Stimulated activated CD4-positive, alpha-beta T cell treated with anti-CD3 and anti-CD28 coated beads, Interleukin-15, amount 100 ng/mL, for 48 hours (primary cell): ENCODE measurements at regions not wholly inside any gene's neighbourhood (a gene's known extent, or its start where the extent isn't known, plus 50 kb on each side); places are given as distances from the start of the nearest gene placed in this dataset.

ENCODE experiments used
- DNase-seq, 2 donors: peaks; one replicate each; pipeline ENCODE4 v3.0.0-alpha.2; 2020; ENCODE audit warnings: low read depth in 2 of 2

DNA sequence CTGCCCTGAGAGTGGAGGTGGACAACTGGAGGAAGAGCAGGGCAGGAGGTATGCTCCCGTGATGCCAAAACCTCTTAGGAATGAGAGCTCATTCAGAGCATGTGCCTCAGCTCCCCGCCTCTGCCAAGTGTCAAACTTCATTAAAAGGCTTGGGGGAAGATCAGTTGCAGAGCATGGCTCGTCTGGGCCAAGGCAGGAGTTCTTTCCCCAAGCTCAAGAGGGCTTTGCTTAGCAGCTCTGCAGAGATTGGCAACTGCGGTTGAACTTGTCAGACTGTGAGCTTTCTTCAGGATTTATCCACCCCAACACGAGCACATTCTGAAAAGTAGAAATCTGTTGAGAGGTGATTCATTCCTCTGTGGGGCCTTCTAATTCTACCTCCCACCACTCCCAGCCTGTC is 248.1 kb downstream of the HS3ST3A1 start:
- DNase-seq, result no peak

DNA sequence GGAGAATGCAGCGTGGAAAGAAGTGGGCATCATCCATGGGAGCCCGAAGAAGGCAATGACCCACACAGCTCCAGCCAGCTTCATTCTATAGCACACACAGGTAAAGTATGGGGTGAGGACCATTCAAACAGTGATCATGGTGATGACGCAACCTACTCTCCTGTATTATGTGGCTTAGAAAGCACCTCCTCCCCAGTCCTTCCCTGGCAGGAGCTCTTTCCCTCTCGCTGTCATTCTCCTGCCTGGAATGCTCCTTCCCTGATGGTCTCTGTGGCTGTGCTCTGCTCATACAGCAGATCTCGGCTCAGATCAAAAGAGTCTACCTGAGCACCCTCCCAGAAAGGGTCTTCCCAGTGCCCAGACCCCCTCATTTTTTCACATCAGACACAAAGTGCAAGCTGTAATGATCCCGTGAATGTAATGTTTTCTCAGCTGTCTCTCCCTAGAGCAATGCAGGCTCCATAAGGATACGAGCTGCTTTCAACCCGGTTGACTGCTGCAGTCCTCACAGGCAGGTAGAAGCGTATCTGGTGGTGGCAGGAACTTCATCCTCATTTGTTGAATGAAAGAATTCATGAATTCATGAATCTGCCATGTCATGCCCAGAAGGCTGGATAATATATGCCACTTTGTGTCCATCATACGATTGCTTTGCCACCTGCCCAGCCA is 248.8 kb downstream of the HS3ST3A1 start:
- no peak for DNase-seq

DNA sequence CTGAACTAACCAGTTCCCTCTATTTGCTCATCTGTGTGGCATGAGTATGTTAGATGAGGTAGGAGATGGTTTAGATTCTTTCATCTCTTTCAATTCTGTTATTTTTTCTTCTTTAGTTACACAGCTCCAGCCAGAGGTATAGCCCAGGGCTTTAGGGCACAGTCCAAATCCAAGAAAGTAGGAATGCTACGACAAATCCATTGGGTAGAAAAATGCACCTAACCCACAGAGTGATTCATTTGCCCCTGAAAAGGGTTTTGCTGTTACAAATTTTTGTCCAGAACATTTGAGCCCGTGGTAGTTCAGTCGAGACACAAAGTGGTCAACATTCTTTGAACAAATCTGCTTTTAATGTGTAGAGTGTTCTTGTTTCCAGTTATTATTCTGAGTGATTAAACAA is 250.7 kb downstream of the HS3ST3A1 start:
- no peak for DNase-seq

DNA sequence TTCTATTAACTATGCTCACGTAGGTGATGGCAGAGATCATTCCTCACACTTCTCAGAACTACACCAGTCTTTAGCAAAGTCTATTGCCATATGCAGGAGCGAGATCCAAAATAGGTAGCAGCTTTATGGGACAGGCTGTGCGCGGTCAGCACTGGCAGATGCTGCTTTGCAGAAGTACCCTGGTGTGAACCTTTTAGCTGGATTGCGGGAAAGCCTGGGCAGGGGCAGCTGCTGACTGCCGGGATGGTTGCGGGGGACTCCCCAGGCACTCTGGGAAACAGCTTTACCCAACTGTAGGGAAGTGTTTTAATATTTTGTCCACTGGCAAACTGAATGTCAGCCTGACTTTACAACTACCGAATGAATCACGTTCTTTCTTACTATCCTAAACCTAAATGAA is 251.3 kb downstream of the HS3ST3A1 start:
- DNase-seq, result no peak

DNA sequence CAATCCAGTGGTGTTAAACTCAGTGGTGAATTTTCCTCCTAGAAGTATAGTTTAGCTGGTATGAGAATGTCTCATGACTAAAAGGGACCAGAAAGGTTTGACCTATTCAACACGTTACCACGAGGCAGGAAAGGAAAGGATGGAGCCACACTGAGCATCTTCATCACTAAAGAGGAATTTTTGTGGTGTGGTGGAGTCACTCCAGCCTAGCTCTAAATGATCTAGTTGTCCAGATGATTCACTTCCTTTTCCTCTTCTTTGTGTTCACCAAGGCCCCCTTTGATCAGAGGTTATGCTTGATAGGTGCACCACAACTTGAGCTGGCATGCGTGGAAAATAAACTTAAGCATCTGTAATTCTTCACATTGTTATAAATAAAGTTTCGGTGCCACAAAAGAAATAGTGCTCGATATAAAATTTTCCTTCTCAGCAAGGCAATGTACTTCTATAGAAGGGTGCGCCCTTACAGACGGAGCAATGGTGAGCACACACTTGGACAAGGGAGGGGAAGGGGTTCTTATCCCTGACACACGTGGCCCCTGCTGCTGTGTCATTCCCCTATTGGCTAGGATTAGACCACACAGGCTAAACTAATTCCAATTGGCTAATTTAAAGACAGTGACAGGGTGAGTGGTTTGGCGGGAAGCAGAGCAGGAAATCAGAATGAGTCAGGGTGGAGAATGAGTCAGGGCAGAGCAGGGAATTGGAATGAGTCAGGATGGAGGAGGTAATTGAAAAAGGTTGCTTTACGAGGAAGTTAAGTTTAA is 254.6 kb downstream of the HS3ST3A1 start:
- peak in 1 of 2 donors; percentile 10 for DNase-seq

DNA sequence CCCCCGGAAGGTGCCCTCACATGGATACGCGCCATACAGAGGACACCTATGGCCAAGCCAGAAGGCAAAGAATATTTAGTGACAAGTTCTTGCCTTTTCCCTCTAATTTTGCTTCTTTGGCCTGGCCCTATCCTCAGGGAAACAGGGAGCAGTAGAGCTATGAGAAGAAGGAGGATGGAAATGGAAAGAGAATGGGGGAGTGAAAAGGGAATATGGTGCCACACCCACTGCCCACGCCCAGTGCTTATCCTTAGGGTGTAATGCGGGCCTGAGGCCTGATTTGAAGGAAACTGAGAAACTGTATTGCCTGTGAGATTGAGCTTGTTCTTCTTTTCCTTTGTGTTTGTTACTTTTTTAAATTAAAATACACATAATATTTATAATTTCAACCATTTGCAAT is 255.1 kb downstream of the HS3ST3A1 start:
- DNase-seq, result no peak

DNA sequence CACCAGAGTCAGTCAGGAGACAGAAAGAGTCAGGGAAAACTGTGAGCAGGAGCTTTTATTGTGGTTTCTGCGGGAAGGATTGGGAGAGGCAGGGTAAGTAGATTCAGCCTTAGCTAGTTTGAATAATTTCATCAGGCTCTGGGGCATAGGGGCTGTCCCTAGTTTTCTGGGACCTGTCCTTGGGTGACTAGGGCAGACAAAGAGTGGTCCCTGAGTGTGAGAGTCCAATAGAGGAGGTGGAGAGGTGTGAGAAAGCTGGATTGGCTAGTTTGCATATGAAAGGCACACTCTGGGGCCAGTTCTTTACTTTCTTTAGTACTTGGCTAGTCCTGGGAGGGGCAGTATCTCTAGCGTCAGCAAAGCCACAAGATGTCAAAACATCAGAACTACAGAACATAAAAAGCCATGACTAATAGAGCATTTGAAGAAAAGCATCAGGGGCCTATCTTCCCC is 255.6 kb downstream of the HS3ST3A1 start:
- no peak for DNase-seq

DNA sequence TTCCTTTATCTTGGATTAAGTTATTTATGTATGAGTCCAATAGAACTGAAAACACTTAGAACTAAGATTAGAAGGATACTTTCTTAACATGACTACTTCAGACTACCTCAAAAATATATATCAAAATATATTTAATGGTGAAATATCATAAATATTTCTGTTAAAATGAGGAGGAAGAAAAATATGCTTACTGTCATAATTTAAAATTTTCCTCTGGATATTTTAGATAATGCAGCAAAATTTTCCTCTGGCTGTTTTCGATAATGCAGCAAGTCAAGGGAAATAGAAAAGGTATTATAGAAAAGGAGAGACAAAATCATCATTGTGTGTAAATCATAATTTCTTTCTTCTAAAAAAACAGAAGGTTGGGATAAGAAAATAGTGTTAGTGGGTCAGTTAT is 263.3 kb downstream of the HS3ST3A1 start:
- DNase-seq, result no peak

DNA sequence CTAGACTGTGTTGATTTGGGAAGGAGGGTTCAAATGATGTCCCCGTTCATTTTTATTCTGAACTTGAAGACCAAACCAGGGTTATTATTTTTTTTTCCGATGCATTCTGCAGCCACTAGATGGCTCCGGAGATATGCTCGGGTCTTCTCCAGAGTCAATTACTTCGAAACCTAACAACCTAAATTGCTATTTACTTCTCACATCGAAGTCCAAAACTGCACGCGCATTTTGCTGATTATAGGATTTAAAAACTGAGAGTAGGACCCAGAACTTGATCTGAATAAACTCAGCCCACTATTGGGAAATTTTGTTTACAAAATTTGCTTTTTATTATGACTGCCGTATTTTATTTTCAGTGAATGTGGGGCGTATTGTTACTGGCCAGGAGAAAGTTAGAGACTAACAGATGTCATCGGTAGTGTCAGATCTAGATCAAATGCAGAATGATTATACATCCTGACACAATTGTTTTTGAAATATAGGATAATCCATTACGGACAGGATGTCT is 263.8 kb downstream of the HS3ST3A1 start:
- no peak for DNase-seq

DNA sequence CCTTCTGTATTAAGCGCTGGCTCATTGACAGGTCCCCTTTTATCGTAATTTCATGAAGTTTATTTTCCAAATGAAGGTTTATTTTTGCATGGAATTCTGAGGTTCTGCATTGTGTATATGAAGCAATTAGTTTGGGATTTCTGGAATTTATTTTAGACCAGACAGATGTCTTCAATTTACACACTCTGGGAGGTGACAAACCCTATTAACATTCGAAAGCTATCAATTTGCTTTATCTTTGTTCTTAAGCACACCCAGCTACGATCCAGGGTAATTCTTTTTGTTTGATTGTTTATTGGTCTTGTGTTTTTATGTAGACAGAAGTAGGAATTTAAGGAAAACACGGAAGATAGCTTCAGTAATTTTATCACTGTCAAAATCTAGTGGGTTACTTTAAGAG is 264.6 kb downstream of the HS3ST3A1 start:
- DNase-seq, result no peak

DNA sequence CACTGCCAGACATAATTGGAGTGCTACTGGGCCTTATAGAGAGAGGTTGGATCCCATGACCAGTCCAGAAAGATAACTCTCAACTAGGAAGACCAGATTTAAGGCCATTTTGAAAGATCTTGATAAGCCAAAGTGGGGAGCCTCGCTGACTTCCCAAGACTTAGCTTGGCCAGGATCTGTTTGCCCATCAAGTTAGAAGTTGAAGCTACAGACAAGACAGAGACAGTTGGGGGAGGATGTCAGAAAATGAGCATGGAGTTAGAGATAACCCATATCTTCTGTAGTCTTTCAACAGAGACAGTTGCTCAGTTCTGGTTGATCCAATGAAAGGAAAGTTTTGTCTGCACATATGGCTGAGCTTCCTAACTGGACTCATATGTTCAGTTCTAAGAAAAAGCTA is 267.4 kb downstream of the HS3ST3A1 start:
- DNase-seq, result no peak

DNA sequence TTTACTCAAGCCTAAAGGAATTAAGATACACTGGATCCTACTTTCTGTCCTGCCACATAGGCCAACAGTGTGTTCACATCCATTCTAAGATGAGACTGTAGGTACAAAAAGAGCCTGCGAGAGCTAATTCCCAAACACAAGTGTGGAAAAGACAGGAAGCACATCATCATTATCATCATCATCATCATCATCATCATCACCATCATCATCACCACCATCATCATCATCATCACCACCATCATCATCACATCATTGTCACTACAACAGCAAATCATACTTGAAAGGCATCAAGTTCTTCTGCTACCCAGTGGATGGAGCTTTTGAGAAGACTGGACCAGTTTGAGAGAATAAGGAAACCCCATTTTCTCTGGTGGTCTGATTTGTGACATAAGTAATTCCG is 268.1 kb downstream of the HS3ST3A1 start:
- DNase-seq, result no peak

DNA sequence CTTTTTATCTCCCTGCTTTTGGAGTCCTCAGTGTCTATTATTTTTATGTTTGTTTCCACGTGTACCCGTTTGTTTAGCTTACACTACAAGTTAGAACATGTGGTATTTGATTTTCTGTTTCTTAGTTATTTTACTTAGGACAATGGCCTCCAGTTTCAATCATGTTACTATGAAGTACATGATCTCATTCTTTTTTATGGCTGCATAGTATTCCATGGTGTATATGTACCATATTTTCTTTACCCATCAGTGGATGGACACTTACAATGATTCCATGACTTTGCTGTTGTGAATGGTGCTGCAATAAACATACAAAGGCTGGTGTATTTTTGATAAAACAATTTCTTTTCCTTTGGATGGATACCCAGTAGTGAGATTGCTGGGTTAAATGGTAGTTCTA is 269.5 kb downstream of the HS3ST3A1 start:
- DNase-seq, result no peak

DNA sequence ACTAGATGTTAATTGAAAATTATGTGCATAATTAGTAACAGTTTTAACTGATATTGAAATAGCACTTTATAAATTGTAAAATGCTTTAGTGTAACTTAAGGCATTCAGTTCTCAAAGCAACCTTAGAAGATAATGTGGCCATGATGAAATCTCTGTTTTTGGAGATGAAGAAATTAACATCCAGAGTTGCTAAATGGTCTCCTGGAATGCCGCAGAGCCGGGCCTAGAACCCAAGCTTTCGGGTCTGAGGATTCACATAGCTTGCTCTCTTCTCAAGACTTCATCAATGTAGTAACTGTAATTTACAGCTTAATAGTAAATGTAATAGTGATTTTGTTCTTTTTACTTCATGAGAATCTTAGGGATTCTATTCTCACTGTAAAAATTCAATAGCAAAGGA is 272.3 kb downstream of the HS3ST3A1 start:
- DNase-seq, result no peak

DNA sequence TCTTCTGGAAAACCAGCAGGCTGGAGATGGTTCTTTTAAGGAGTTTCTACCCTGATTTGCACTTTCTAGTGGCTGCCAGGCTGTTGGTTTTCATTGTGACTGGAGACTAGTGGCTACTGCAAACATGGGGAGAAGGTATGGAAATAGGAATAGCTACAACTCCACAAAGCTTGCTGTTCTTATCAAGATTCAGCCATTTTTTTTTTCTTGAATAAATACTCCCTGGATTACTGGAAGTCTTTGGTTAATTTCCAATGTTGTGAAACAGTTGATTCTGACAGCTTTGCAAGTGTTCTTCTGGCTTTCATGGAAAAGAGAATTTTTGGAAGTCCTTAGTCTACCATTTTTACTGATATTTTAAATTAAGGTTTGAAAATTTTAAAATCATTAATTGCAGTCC is 277.7 kb downstream of the HS3ST3A1 start:
- DNase-seq, result no peak

DNA sequence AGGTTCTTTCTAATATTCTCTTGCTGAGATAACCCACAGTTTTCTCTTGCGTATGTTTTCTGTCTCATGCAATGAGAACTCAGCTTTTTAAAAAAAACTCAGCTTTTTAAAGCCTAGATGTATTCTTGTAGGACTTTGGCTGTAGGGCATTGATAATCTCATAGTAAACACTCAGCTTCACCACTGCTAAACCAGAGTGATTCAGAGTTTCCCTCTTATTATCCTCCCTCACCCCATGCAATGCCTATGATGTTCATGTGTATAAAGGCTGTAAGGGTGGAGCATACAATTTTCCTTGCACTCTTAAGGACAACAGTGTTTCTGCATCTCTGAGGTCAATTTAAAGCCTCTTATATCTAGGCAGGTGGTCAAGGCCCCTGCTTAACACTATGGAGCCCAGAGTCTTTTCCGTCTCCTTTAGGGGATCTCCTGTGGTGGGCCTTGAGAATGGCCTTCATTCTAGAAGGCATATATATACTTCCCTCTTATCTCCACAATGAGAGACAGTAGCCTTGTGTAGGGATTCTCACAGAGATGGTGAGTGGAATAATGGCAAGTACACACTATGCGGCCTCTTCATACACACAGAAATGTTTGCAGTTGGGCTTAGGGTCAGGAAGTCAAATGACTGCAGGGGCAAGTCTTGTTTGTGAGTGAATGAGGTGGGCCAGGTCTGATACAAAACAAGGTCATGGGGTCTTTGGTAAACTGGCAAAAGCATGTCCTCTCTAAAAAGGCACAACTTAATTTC is 279.6 kb downstream of the HS3ST3A1 start:
- no peak for DNase-seq

DNA sequence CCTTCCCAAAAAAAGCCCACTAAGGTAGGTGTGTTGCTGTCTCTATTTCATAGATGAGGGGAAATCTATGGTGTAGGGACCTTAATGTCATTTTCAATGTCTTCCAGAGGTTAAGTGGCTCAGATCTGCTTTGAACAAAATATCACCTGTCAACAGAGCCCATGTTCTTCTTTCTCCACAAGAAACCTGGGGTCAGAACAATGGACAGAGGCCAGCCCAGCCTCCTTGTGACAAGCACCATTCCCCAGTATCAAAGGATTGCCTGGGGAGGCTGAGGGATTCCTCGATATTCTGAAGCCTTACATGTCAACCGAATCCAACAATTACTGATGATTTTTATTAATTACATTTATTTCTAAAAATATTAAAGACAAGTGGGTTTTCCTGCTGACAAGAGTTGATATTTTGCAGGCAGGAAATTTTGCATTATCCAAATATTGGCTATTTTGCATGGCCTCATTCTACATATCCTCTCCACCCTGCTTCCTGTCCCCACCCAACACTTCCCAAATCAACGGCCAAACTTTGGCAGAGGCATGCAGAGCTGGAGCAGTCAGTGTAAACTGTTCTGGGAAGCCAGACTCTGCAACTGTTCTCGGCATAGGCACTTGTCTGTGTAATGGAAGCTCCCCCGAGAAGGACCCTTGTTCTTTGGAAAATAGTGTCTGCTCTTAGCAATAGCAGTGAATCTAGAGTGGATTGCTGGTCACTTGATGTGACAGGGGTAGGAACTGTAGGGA is 281.5 kb downstream of the HS3ST3A1 start:
- no peak for DNase-seq

DNA sequence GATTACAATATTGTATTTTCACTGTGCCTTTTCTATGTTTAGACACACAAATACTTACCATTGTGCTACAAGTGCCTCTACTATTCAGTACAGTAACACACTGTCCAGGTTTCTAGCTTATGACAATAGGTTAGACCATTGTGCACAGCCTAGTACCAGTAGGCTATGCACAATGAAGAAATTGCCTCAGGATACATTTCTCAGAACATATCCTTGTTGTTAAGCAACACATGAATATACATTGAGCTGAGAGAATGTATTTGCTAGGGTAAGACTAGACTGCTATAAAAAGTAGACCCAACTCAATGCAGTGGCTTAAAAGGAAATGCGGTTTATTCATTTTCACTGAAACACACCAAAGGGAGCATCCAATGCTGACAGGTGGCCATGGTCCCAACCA is 285.1 kb downstream of the HS3ST3A1 start:
- no peak for DNase-seq

DNA sequence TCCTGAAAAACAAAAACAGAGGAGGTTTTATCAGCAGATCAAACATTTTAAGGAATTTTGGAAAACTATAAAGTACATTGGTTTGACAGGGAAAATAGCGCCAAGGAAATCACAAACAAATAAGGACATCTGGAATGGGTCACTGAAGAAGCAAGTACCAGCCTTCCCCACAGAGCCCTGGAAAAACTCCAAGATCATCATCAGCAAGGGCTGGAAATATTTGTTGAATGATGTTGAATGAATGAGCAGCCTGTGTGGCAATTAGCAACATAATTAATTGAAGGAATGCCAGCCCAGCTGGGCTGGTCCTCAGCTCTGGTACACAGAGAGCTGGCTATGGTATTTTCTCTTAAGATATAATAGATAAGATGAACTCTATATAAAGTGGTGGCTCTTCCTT is 290.4 kb downstream of the HS3ST3A1 start:
- DNase-seq, result no peak

DNA sequence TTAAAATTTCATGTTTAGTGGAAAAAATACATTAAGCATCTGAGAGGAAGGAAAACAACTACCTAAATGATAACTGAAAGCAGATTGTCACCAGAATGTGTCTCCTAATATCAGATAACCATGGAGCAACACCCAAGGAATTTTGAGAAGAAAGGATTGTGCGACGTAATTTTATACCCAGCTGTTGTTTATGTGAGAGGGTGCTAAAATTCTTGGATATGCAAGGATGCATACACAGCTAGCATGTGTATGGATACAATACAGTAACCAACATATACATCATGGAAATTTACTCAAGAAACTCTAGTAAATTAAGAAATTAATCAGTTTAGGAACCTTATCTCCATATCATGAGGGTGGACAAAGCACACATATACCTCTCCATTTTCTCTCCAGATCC is 290.9 kb downstream of the HS3ST3A1 start:
- DNase-seq, result no peak

DNA sequence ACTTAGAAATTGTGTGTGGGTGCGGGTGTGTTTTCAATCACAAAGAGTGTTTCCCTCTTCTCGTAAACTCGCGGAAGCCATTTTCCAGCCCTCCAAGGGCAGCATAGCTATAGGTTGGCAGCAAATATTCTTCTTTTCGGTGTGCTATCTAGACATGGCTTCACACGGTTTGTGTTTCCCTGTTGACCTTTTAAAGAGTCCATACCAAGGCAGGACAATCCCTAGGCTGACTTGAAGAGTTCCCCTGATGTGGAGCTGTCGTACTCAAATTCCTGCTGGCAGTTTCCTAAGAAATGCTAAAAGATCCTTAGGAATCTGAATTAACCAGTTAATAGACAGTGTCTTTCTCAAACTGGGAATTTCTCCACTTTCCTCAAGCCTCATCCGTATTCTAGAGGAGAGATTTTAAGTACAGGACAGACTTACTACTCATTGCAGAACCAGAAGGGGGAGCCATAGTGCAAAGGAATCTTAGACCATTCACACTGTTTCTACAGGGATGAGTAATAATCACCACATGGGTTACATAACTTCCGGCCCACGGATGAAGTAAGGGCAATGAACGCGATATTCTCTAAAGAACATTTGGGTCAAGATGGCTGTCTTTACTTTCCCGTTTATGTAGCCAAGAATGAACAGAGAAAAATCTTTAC is 288.6 kb upstream of the ELAC2 start:
- DNase-seq, result peak in 1 of 2 donors; percentile 1
